HK-2 (cell line): ENCODE measurements at regions not wholly inside any gene's neighbourhood (a gene's known extent, or its start where the extent isn't known, plus 50 kb on each side); places are given as distances from the start of the nearest gene placed in this dataset.

Source experiments
- DNase-seq: peaks from one replicate; pipeline ENCODE4 v3.0.0-alpha.2; 2018; ENCODE audit not compliant: unreplicated experiment

DNA sequence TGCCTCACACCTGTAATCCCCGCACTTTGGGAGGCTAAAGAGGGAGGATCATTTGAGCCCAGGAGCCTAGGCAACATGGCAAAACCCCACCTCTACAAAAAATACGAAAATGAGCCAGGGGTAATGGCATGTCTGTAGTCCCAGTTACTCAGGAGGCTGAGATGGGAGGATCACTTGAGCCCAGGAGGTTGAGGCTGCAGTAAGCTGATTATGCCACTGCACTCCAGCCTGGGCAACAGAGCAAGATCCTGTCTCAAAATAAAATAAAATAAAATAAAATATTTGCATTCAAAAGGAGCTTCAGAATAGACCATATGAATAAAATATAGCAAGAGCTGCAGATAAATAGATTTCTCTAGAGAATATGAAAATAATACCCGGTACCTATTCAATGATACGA lies 71.5 kb upstream of the ATF7IP2 start:
- no peak for DNase-seq

- no peak for DNase-seq
These were observed 71.0 kb upstream of the ATF7IP2 start for GRCh38 chr16:10314811-10315210.

- DNase-seq: no peak
These were observed 68.3 kb upstream of the ATF7IP2 start for GRCh38 chr16:10317425-10318001.

- no peak for DNase-seq
These were observed 66.9 kb upstream of the ATF7IP2 start for GRCh38 chr16:10318798-10319500.

DNA sequence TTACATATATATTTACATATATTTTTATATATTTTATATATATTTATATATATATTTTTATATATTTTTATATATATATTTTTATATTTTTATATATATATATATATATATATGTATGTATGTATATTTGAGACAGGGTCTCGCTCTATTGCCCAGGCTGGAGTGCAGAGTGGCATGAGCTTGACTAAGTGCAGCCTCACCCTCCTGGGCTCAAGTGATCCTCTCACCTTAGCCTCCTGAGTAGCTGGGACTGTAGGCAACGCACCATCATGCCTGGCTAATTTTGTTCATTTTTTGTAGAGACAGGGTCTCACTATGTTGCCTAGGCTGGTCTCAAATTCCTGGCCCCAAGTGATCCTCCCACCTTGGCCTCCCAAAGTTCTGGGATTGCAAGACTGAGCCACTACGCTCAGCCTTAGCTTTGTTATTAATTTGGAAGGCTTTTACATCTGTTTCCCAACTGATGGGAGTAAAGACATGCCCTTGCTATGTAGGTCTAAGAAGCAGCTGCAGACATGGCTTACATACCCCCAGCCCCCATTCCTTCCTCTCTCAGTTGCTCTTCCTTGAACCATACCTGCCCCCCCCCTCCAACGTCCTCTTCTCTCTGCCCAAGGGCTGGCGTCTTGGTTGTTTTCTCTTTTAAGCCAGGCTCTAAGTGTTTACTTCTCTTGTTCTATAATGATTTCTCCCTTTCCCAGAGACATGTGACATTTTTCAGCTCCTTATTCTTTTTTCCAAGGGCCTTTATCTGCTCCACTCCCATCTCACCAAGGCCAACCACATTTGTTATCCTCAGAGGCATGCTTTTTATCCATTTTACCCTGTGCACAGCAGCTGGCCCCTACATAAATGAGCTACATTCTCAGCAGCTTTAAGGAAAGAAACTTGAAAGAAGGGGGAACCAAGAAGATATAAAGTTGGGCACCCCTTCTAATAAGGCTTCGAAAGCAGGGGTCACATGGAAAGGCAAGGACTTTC lies 64.2 kb upstream of the ATF7IP2 start:
- DNase-seq: no peak

DNA sequence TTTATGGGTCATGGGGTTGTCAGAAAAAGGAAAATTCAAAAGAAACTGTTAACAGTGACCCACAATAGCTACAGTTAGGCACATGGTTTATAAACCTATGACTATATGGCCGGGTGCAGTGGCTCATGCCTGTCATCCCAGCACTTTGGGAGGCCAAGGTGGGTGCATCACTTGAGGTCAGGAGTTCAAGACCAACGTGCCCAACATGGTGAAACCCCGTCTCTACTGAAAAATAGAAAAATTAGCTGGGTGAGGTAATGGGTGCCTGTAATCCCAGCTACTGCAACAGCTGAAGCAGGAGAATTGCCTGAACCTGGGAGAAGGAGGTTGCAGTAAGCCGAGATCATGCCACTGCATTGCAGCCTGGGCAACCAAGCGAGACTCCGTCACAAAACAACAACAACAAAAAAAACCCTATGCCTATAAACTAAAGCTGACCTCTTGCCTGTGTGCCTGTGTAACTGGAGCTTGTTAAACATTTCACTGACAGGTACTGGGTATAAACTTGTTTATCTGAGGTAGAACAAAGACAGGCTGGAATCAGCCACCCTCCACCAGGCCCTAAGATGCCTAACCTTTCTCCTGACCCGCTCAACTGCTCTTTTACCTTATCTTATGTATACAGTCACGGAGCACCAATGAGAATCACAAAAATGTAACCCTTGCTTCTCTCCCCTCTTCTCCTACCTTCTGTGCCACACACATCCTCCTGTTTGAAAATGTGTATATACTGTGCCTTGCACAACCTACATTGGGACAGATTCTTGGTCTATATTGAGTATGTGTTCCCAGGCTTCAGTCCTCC lies 62.9 kb upstream of the ATF7IP2 start:
- no peak for DNase-seq

DNA sequence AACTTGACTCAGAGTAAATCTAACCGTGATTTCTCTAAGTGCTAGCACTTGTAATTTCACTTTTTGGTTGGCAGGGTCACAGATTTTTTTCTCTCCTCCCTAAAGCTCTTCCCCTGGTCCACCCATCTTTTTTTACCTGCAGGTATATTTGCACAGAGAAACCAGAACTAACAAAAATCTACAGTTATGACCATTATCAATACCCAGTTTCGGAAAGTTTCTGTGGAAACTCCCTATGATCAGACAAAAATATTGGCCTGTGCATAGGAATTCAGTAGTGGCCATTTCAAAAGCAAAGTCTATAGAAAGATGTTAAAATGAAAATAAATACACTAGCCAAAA lies 62.4 kb upstream of the ATF7IP2 start:
- DNase-seq: no peak

DNA sequence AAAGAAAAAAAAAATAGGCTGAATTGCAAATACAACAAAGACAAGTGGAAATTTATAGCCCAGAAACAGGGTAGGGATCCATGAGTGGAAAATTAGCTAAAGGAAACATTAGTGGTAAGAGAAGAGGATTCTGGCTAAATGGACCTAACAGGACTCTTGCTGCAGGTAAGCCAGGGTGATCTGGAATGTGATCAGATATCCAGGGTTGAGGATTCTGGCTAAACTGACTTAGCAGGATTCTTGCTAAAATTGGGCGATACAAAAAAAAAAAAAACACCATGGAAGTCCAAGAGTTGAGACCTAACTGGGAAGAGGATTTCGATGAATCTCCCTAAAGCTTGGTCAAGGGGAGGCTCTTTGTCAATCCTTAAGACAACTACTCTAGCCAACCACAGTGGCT lies 61.7 kb upstream of the ATF7IP2 start:
- no peak for DNase-seq

DNA sequence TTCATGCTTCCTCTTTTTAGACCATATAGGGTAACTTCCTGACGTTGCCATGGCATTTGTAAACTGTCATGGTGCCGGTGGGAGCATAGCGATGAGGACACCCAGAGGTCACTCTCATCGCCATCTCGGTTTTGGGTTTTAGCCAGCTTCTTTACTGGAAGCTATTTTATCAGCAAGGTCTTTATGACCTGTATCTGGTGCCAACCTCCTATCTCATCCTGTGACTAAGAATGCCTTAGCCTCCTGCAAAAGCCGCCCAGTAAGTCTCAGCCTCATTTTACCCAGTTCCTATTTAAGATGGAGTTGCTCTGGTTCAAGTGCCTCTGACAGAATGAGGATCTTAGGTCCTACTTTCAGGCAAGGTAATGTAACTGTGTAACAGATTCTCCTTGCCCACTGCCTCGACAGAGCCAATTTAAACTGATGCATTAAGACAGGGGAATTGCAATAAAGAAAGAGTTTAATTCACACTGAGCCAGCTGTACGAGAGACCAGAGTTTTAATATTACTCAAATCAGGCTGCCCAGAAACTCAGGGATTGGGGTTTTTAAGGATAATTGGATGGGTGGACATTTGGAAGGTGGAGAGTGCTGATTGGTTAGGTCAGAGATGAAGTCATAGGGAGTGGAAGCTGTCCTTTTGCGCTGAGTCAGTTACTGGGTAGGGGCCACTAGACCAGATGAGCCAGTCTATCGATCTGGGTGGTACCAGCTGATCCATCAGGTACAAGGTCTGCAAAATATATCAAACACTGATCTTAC lies 59.9 kb upstream of the ATF7IP2 start:
- DNase-seq: no peak

- no peak for DNase-seq
These were observed 59.2 kb upstream of the ATF7IP2 start for GRCh38 chr16:10326647-10327046.

DNA sequence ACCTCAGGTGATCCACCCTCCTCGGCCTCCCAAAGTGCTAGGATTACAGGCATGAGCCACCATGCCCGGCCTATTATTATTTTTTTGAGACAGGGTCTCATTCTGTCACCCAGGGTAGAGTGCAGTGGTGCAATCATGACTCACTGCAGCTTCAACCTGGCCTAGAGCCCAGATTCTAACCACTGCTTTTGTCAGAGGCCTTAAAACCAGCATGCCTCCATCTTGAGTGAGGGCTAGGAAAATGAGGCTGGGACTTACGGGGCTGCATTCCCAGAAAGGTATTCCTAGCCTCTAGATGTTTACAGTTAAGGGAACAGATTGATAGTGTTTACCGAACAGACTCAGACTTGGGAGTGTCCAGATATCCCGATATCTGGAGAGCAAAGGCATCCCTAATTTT lies 57.6 kb upstream of the ATF7IP2 start:
- peak; percentile 47 for DNase-seq

DNA sequence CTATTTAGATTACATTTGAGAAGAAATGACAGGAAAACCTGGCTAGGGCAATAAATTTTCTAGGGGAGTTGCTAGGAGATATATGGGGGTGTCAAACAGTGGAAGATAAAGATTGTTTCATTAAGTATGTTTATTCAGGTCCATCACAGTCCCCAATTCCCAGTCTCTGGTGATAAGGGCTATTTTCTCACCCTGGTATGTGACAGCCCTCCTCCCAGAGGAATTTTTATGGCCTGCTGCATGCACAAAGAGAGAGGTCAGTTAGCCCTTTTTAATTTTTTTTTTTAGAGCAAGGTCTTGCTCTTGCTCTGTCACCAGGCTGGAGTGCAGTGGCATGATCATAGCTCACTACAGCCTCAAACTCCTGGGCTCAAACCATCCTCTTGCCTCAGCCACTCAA lies 53.6 kb upstream of the ATF7IP2 start:
- DNase-seq: peak; percentile 6

DNA sequence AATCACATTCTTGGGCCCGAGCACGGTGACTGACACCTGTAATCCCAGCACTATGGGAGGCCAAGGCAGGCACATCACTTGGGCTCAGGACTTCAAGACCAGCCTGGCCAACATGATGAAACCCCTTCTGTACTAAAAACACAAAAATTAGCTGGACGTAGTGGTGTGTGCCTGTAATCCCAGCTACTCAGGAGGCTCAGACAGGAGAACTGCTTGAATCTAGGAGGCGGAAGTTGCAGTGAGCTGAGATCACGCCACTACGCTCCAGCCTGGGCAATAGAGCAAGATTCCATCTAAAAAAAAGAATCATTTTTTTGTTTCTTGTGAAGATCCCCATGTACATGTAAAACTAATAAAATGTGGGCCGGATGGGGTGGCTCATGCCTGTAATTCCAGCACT lies 53.1 kb upstream of the ATF7IP2 start:
- no peak for DNase-seq

GRCh38 chr16:10333321-10334032 lies 52.4 kb upstream of the ATF7IP2 start:
- DNase-seq: no peak

- no peak for DNase-seq
These were observed 50.2 kb upstream of the ATF7IP2 start for GRCh38 chr16:10335681-10336080.
